HG02759 (cell line): ENCODE measurements at regions not wholly inside any gene's neighbourhood (a gene's known extent, or its start where the extent isn't known, plus 50 kb on each side); places are given as distances from the start of the nearest gene placed in this dataset.

Experiments used
- ATAC-seq: cut with Tn5 transposase; IDR thresholded peaks from one replicate; pipeline ENCODE4 v1.9.1; 2021; ENCODE audit warnings: mild to moderate bottlenecking, moderate library complexity; ENCODE audit not compliant: unreplicated experiment

- no peak for ATAC-seq
These were observed 61.6 kb upstream of the GYPA start for GRCh38 chr4:144202081-144202480.

GRCh38 chr4:144203155-144203554, 62.6 kb upstream of the GYPA start:
- ATAC-seq, result no peak

GRCh38 chr4:144204431-144204830, 63.9 kb upstream of the GYPA start:
- ATAC-seq, result no peak

GRCh38 chr4:144206711-144207110, 66.2 kb upstream of the GYPA start:
- no peak for ATAC-seq

- ATAC-seq, result no peak
These were observed 67.6 kb upstream of the GYPA start for GRCh38 chr4:144208074-144208473.

GRCh38 chr4:144209491-144209890, 69.0 kb upstream of the GYPA start:
- no peak for ATAC-seq

GRCh38 chr4:144213371-144213770, 72.9 kb upstream of the GYPA start:
- no peak for ATAC-seq

- no peak for ATAC-seq
These were observed 82.6 kb upstream of the GYPA start for GRCh38 chr4:144223149-144223548.

GRCh38 chr4:144223661-144224060, 83.1 kb upstream of the GYPA start:
- no peak for ATAC-seq

- ATAC-seq, result no peak
These were observed 118.8 kb upstream of the GYPA start for GRCh38 chr4:144259285-144259684.

- ATAC-seq, result no peak
These were observed 126.6 kb upstream of the GYPA start for GRCh38 chr4:144267084-144267483.

GRCh38 chr4:144280688-144281087, 140.2 kb upstream of the GYPA start:
- no peak for ATAC-seq

- ATAC-seq, result no peak
These were observed 143.0 kb upstream of the GYPA start for GRCh38 chr4:144283526-144283925.

GRCh38 chr4:144284026-144284425, 143.5 kb upstream of the GYPA start:
- no peak for ATAC-seq

- ATAC-seq, result peak; percentile 94
These were observed 147.7 kb upstream of the GYPA start for GRCh38 chr4:144288011-144288903.

- ATAC-seq, result no peak
These were observed 149.3 kb upstream of the GYPA start for GRCh38 chr4:144289667-144290428.

- ATAC-seq, result no peak
These were observed 150.6 kb upstream of the GYPA start for GRCh38 chr4:144291164-144291563.

GRCh38 chr4:144294211-144294610, 153.7 kb upstream of the GYPA start:
- no peak for ATAC-seq

- no peak for ATAC-seq
These were observed 154.9 kb upstream of the GYPA start for GRCh38 chr4:144295286-144295995.

- ATAC-seq, result no peak
These were observed 156.4 kb upstream of the GYPA start for GRCh38 chr4:144296941-144297340.

GRCh38 chr4:144298519-144298918, 158.0 kb upstream of the GYPA start:
- ATAC-seq, result no peak
